ENCODE measurements at regions not wholly inside any gene's neighbourhood (a gene's known extent, or its start where the extent isn't known, plus 50 kb on each side); places are given as distances from the start of the nearest gene placed in this dataset.
"Not testable (repeated sequence)": the region's sequence is repeated elsewhere in the genome, so short reads cannot be mapped to it uniquely, and the experiment has no call there.

DNA sequence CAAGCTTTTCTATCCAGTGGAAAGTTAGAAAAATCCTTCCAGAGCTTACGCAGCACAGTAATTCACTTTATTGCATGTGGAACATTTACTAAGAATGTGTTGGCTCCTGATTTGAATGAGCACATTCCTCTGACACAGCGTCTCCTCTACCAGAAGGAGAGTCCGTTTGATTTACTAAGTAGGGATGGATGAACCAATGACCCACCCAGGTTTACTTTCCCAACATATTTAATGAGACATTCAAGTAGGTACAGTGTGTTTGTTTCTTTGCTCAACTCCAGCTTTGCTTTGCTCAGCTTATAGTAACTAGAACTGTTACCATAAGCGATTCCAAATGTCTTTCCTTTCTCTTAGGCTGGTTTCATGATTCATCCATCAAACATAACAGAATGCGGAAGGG is 161.7 kb downstream of the SMARCA1 start:
- DNase-seq, result peak; percentile 7

- DNase-seq, result peak; percentile 11
Observed at GRCh38 chrX:129360175-129360574, 163.1 kb downstream of the SMARCA1 start.

DNA sequence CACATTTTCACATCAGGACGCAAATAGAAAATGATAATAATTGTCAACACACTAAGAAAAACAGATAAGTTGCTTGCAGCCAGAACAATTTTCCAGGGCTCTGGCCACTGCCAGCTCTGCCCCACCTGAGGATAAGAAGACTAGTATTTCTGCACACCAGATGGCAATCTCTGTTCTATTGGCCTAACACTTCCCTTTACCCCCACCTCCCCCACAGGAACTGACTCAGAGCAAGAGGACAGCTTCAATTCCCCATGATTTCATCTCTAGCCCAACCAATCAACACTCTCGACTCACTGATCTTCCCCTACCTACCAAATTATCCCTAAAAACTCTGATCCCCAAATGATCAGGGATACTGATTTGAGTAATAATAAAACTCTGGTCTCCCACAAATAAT is 164.0 kb downstream of the SMARCA1 start:
- no peak for DNase-seq

DNA sequence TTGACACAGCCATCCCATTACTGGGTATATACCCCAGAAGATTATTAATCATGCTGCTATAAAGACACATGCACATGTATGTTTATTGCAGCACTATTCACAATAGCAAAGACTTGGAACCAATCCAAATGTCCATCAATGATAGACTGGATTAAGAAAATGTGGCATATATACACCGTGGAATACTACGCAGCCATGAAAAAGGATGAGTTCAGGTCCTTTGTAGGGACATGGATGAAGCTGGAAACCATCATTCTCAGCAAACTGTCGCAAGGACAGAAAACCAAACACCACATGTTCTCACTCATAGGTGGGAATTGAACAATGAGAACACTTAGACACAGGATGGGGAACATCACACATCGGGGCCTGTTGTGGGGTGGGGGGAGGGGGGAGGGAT is 165.9 kb downstream of the SMARCA1 start:
- DNase-seq, result not testable (repeated sequence)

DNA sequence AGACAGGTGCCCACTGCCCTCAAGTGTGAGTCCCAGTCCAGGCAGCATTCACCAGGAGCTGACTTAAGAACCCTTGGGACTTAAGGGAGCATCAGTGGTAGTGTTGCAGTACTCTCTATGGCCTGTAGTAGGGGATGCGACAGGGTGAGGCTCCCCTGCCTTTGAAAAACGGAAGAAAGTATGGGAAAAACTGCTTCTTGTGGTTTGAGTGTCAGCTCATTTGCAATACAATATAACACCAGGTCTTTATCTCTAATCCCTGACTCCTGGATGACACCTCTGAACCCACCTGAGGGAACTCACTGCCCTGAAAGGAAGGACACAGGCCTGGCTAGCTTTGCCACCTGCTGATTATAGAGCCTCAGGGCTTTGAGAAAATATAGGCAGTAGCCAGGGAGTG is 176.0 kb downstream of the SMARCA1 start:
- no peak for DNase-seq

GRCh38 chrX:129346574-129346973 is 176.7 kb downstream of the SMARCA1 start:
- no peak for DNase-seq

DNA sequence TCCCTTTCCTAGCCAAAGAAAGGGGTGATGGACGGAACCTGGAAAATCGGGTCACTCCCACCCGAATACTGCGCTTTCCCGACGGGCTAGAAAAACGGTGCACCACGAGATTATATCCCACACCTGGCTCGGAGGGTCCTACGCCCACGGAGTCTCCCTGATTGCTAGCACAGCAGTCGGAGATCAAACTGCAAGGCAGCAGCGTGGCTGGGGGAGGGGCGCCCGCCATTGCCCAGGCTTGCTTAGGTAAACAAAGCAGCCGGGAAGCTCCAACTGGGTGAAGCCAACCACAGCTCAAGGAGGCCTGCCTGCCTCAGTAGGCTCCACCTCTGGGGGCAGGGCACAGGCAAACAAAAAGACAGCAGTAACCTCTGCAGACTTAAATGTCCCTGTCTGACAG is 186.0 kb downstream of the SMARCA1 start:
- DNase-seq, result not testable (repeated sequence)

- no peak for DNase-seq
Observed at GRCh38 chrX:129323115-129323514, 200.2 kb downstream of the SMARCA1 start.

DNA sequence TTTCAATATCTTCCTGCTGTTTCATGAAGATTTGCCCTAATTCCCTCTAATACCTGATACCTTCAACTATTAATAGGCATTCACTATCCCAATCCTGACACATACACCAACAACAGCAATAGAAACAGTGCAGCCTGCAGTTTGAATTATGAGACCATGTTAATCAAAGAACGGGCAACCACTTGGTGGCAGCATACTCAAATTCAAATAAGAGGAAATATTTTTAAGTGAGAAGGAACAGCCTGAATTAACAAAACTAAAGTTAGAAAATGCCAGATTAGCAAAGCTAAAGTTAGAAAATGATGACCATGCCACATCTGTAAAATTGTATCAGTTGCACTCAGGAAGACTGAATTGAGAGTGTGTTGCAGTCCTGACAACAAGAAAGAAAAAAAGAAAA is 204.9 kb downstream of the SMARCA1 start:
- DNase-seq, result no peak

- DNase-seq, result no peak
Observed at GRCh38 chrX:129316461-129316860, 206.8 kb downstream of the SMARCA1 start.

- no peak for DNase-seq
Observed at GRCh38 chrX:129310000-129310399, 213.3 kb downstream of the SMARCA1 start.

GRCh38 chrX:129262912-129263311 is 260.4 kb downstream of the SMARCA1 start:
- no peak for DNase-seq

- not testable (repeated sequence) for DNase-seq
Observed at GRCh38 chrX:129255516-129255915, 267.8 kb downstream of the SMARCA1 start.

- DNase-seq, result no peak
Observed at GRCh38 chrX:129249563-129249962, 273.7 kb downstream of the SMARCA1 start.

- no peak for DNase-seq
Observed at GRCh38 chrX:129247642-129248041, 275.6 kb downstream of the SMARCA1 start.

GRCh38 chrX:129239371-129239770 is 283.9 kb downstream of the SMARCA1 start:
- DNase-seq, result peak; percentile 26

DNA sequence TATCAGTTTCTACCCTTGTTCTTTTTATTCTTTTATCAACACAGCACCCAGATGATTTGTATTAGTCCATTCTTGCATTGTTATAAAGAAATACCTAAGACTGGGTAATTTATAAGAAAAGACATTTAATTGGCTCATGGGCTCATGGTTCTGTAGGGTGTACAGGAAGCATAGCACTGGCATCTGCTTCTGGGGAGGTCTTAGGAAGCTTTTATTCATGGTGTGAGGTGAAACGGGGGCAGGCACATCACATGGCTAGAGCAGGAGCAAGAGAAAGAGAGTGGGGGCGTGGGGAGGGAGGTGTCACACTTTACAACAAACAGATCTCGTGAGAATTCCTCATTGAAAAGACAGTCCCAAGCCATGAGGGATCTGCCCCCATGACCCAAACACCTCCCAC is 285.3 kb downstream of the SMARCA1 start:
- no peak for DNase-seq

DNA sequence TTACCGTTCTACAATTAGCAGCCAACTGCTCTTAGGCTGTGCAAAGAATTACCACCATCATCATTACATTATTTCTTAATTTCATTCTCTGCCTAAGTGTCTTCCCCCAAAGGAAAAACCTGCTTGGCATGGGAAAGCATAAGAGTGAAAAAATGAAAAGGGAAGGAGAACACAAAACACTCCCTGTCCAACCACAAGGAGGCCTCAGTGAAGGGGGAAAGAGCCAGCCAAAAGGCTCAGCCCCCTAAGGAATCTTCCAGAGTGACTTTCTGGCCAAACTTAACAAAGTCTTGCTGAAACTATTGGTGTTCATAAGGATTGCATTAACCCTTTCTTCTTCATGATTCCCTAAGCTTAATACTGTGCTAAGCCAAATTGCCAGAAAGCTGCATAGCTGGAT is 287.4 kb downstream of the SMARCA1 start:
- DNase-seq, result no peak

DNA sequence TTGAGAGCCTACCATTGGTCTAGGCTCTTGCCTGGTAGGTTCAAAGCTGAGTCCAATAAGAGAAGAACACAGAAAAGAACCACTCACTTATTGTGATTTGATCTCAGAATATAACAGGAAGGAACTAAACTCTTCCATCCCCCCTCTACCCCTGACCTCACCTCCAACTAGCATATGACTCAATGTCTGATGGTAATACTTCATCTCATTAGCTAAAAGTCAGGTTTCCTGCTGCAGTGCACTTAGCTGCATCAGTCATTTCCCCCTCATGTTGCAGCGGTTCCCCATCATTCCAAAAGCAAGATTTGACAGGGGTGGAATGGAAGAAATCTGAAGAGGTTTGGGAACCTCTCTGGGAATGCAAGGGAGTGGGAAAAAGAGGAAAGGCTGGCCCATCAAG is 289.5 kb downstream of the SMARCA1 start:
- no peak for DNase-seq

GRCh38 chrX:129230850-129231512 is 292.3 kb downstream of the SMARCA1 start:
- no peak for DNase-seq

DNA sequence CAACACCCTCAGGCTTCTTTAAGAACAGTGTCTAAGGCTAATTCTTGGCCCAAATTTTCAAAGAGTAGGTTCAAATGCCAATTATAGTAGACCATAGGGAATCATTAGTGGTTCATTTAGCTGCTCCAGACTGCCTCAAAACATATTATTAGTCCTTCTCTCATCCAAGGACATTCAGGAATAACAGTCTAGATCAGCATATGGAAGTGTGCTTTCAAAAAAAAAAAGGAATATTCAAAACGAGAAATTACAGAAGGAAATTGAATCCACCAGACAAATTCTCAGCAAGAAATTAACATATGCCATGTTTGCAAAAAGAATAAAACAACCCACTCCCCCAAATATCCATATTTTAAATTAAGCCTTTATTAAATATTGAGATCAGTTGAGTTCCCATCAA is 293.1 kb downstream of the SMARCA1 start:
- no peak for DNase-seq

- DNase-seq, result no peak
Observed at GRCh38 chrX:129227366-129227765, 295.9 kb downstream of the SMARCA1 start.

DNA sequence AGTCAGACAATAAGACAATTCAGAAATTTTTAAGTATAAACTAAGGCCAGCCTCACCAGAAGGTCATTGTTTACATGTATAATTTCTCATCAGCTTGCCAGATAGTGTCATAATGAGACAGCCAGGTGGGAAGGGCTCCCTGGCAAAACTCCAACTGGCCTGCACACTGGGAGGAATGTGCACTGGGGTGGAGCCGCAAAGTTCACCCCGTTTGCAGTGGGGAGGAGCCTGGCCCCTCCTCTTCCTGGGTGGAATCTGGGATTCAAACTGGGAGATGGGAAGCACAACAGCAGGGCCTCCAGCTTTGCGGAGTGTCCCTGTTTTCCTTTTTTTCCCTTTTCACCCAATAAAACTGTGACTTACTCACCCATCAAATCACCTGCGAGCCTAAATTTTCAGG is 329.9 kb downstream of the SMARCA1 start:
- no peak for DNase-seq

GRCh38 chrX:129188231-129188630 is 335.1 kb downstream of the SMARCA1 start:
- no peak for DNase-seq

All from muscle of arm (tissue), 1 donor.